GM12874 (cell line): ENCODE measurements at regions not wholly inside any gene's neighbourhood (a gene's known extent, or its start where the extent isn't known, plus 50 kb on each side); places are given as distances from the start of the nearest gene placed in this dataset.

Experiments
- CTCF ChIP-seq: IDR thresholded peaks from 2 replicates; pipeline ENCODE4 v1.5.1; 2011; ENCODE audit warnings: low read depth, mild to moderate bottlenecking, control low read depth, low read length, moderate library complexity; ENCODE audit not compliant: insufficient read depth

- TF ChIP-seq CTCF: no peak
These were observed 297.2 kb downstream of the GJA1 start for GRCh38 chr6:121732641-121733040.

GRCh38 chr6:121733234-121733633, 297.8 kb downstream of the GJA1 start:
- TF ChIP-seq CTCF: no peak

GRCh38 chr6:121743691-121744090, 308.2 kb downstream of the GJA1 start:
- no peak for TF ChIP-seq CTCF

- TF ChIP-seq CTCF: no peak
These were observed 312.9 kb downstream of the GJA1 start for GRCh38 chr6:121748376-121748775.

- TF ChIP-seq CTCF: no peak
These were observed 313.4 kb downstream of the GJA1 start for GRCh38 chr6:121748850-121749249.

GRCh38 chr6:121755485-121755884, 320.0 kb downstream of the GJA1 start:
- no peak for TF ChIP-seq CTCF

- no peak for TF ChIP-seq CTCF
These were observed 321.2 kb downstream of the GJA1 start for GRCh38 chr6:121756666-121757065.

GRCh38 chr6:121759370-121759769, 323.9 kb downstream of the GJA1 start:
- TF ChIP-seq CTCF: no peak
